Effector memory CD8-positive, alpha-beta T cell (primary cell): ENCODE measurements at regions not wholly inside any gene's neighbourhood (a gene's known extent, or its start where the extent isn't known, plus 50 kb on each side); places are given as distances from the start of the nearest gene placed in this dataset.
A peak's percentile ranks its signal among the peaks of the same experiment; 100 is the strongest.

Experiments
- ATAC-seq: fragments of 150-1000 bp; cut with Tn5 transposase; replicated peaks from 2 replicates; pipeline ENCODE4 v1.10.0; 2021; ENCODE audit warnings: mild to moderate bottlenecking, moderate library complexity
- DNase-seq, 3 experiments: peaks; one replicate each; pipeline ENCODE4 v3.0.0; 2021
- H3K27ac Mint-ChIP-seq, 2 donors: one replicate each; pipeline ENCODE4 v1.8.0; 2022; ENCODE audit warnings: mild to moderate bottlenecking in 2 of 2, mixed read lengths in 2 of 2, moderate library complexity in 2 of 2
- H3K27me3 Mint-ChIP-seq, 2 donors: one replicate each; pipeline ENCODE4 v1.8.0; 2022; ENCODE audit warnings: mixed read lengths in 2 of 2
- H3K36me3 Mint-ChIP-seq: one replicate; pipeline ENCODE4 v1.8.0; 2022; ENCODE audit warnings: mild to moderate bottlenecking, moderate library complexity, mixed read lengths; ENCODE audit not compliant: insufficient read depth
- H3K4me1 Mint-ChIP-seq, 2 donors: one replicate each; pipeline ENCODE4 v1.8.0; 2022; ENCODE audit warnings: low read depth in 2 of 2, mixed read lengths in 2 of 2
- H3K4me3 Mint-ChIP-seq, 2 donors: one replicate each; pipeline ENCODE4 v1.8.0; 2022; ENCODE audit warnings: mild to moderate bottlenecking in 2 of 2, mixed read lengths in 2 of 2, moderate library complexity in 2 of 2
- H3K9me3 Mint-ChIP-seq, 2 donors: one replicate each; pipeline ENCODE4 v1.8.0; 2022; ENCODE audit warnings: mixed read lengths in 2 of 2

- Mint-ChIP-seq H3K4me1 (peaks cover 0 to 12% of the 10 kb centered on the region in 2 donors), H3K4me3 (no peak overlapping the region), H3K27ac (no peak overlapping the region), H3K36me3 (no peaks in the 10 kb centered on the region), H3K9me3 (no peaks in the 10 kb centered on the region), H3K27me3 (no peaks in the 10 kb centered on the region)
- ATAC-seq (no peak), DNase-seq (no peak)
These were observed 188.4 kb upstream of the KLF12 start for GRCh38 chr13:74322562-74322961.

GRCh38 chr13:74320282-74320681, 186.1 kb upstream of the KLF12 start:
- no peak overlapping the region for H3K4me3 Mint-ChIP-seq
- no peaks in the 10 kb centered on the region for H3K9me3 Mint-ChIP-seq
- peaks cover 5 to 26% of the 10 kb centered on the region in 2 donors for H3K4me1 Mint-ChIP-seq
- ATAC-seq (no peak), DNase-seq (no peak)
- H3K36me3 Mint-ChIP-seq, result no peaks in the 10 kb centered on the region
- H3K27me3 Mint-ChIP-seq, result peaks cover 0 to 2% of the 10 kb centered on the region in 2 donors
- no peak overlapping the region for H3K27ac Mint-ChIP-seq

GRCh38 chr13:74316547-74316946, 182.3 kb upstream of the KLF12 start:
- Mint-ChIP-seq H3K4me1 (peaks cover 7 to 29% of the 10 kb centered on the region in 2 donors), H3K27ac (peak overlapping the region in 1 of 2 donors; percentile 23), H3K36me3 (no peaks in the 10 kb centered on the region), H3K9me3 (no peaks in the 10 kb centered on the region), H3K4me3 (no peak overlapping the region), H3K27me3 (peaks cover 0 to 16% of the 10 kb centered on the region in 2 donors)
- ATAC-seq, result peak; percentile 42
- no peak for DNase-seq

- peaks cover 2 to 23% of the 10 kb centered on the region in 2 donors for H3K4me1 Mint-ChIP-seq
- peak overlapping the region in 1 of 2 donors; percentile 86 for H3K27ac Mint-ChIP-seq
- no peak for DNase-seq
- no peaks in the 10 kb centered on the region for H3K36me3 Mint-ChIP-seq
- H3K4me3 Mint-ChIP-seq, result no peak overlapping the region
- no peaks in the 10 kb centered on the region for H3K27me3 Mint-ChIP-seq
- H3K9me3 Mint-ChIP-seq, result no peaks in the 10 kb centered on the region
- peak; percentile 75 for ATAC-seq
These were observed 172.3 kb upstream of the KLF12 start for GRCh38 chr13:74306496-74306895.

GRCh38 chr13:74305876-74306275, 171.7 kb upstream of the KLF12 start:
- no peak for DNase-seq
- Mint-ChIP-seq H3K36me3 (no peaks in the 10 kb centered on the region), H3K4me1 (peaks cover 2 to 23% of the 10 kb centered on the region in 2 donors), H3K9me3 (no peaks in the 10 kb centered on the region), H3K27me3 (no peaks in the 10 kb centered on the region), H3K27ac (peak overlapping the region in 1 of 2 donors; percentile 86), H3K4me3 (no peak overlapping the region)
- peak; percentile 51 for ATAC-seq

- Mint-ChIP-seq H3K27me3 (no peaks in the 10 kb centered on the region), H3K9me3 (no peaks in the 10 kb centered on the region), H3K4me1 (peaks cover 1 to 10% of the 10 kb centered on the region in 2 donors), H3K27ac (no peak overlapping the region), H3K4me3 (no peak overlapping the region), H3K36me3 (no peaks in the 10 kb centered on the region)
- DNase-seq (no peak), ATAC-seq (no peak)
These were observed 167.2 kb upstream of the KLF12 start for GRCh38 chr13:74301258-74301935.

- H3K4me3 Mint-ChIP-seq, result no peak overlapping the region
- no peaks in the 10 kb centered on the region for H3K9me3 Mint-ChIP-seq
- H3K36me3 Mint-ChIP-seq, result no peaks in the 10 kb centered on the region
- DNase-seq, result no peak
- no peak for ATAC-seq
- H3K27ac Mint-ChIP-seq, result no peak overlapping the region
- no peaks in the 10 kb centered on the region for H3K27me3 Mint-ChIP-seq
- peaks cover 0 to 8% of the 10 kb centered on the region in 2 donors for H3K4me1 Mint-ChIP-seq
These were observed 166.0 kb upstream of the KLF12 start for GRCh38 chr13:74300162-74300561.

- Mint-ChIP-seq H3K36me3 (no peaks in the 10 kb centered on the region), H3K9me3 (no peaks in the 10 kb centered on the region), H3K27ac (no peak overlapping the region), H3K4me1 (peaks cover 0 to 12% of the 10 kb centered on the region in 2 donors), H3K4me3 (no peak overlapping the region), H3K27me3 (no peaks in the 10 kb centered on the region)
- ATAC-seq, result no peak
- DNase-seq, result no peak
These were observed 165.5 kb upstream of the KLF12 start for GRCh38 chr13:74299721-74300120.

- H3K27ac Mint-ChIP-seq, result no peak overlapping the region
These were observed 164.7 kb upstream of the KLF12 start for GRCh38 chr13:74298923-74299322.

GRCh38 chr13:74289861-74290773, 155.9 kb upstream of the KLF12 start:
- Mint-ChIP-seq H3K4me3 (no peak overlapping the region), H3K27me3 (no peaks in the 10 kb centered on the region), H3K4me1 (peaks cover 26 to 58% of the 10 kb centered on the region in 2 donors), H3K36me3 (peaks cover 16% of the 10 kb centered on the region), H3K27ac (peak overlapping the region; percentile 7 to 22), H3K9me3 (no peaks in the 10 kb centered on the region)
- DNase-seq (no peak), ATAC-seq (peak; percentile 38)

More at GRCh38 chr13:74298923-74299322, 164.7 kb upstream of the KLF12 start:
- DNase-seq (no peak), ATAC-seq (no peak)
- no peaks in the 10 kb centered on the region for H3K36me3 Mint-ChIP-seq
- H3K27me3 Mint-ChIP-seq, result no peaks in the 10 kb centered on the region
- no peak overlapping the region for H3K4me3 Mint-ChIP-seq
- peaks cover 0 to 12% of the 10 kb centered on the region in 2 donors for H3K4me1 Mint-ChIP-seq
- H3K9me3 Mint-ChIP-seq, result no peaks in the 10 kb centered on the region

- Mint-ChIP-seq H3K27me3 (no peaks in the 10 kb centered on the region), H3K4me1 (peaks cover 26 to 54% of the 10 kb centered on the region in 2 donors), H3K9me3 (no peaks in the 10 kb centered on the region), H3K4me3 (no peak overlapping the region), H3K27ac (peak overlapping the region in 1 of 2 donors; percentile 97), H3K36me3 (peaks cover 16% of the 10 kb centered on the region)
- ATAC-seq, result no peak
- DNase-seq, result no peak
These were observed 154.9 kb upstream of the KLF12 start for GRCh38 chr13:74289107-74289506.

- Mint-ChIP-seq H3K27me3 (no peaks in the 10 kb centered on the region), H3K4me3 (peak overlapping the region; percentile 78 to 80), H3K4me1 (peaks cover 26 to 54% of the 10 kb centered on the region in 2 donors), H3K9me3 (no peaks in the 10 kb centered on the region), H3K36me3 (peaks cover 16% of the 10 kb centered on the region), H3K27ac (peak overlapping the region; percentile 94 to 97)
- DNase-seq, result peak in 2 of 3 experiments; percentile 3 to 9
- peak; percentile 9 for ATAC-seq
These were observed 154.2 kb upstream of the KLF12 start for GRCh38 chr13:74288361-74288911.

- peak overlapping the region; percentile 78 to 80 for H3K4me3 Mint-ChIP-seq
- H3K9me3 Mint-ChIP-seq, result no peaks in the 10 kb centered on the region
- peak overlapping the region; percentile 94 to 97 for H3K27ac Mint-ChIP-seq
- peaks cover 26 to 54% of the 10 kb centered on the region in 2 donors for H3K4me1 Mint-ChIP-seq
- DNase-seq, result peak; percentile 70 to 81 (median 79)
- peak; percentile 77 for ATAC-seq
- peaks cover 16% of the 10 kb centered on the region for H3K36me3 Mint-ChIP-seq
- H3K27me3 Mint-ChIP-seq, result no peaks in the 10 kb centered on the region
These were observed 153.5 kb upstream of the KLF12 start for GRCh38 chr13:74287724-74288169.
